Activated naive CD4-positive, alpha-beta T cell treated with anti-CD3 and anti-CD28 coated beads, Interleukin-2, amount 10 ng/mL, durations not matched to agents 7 days and 5 days (primary cell): ENCODE measurements at regions not wholly inside any gene's neighbourhood (a gene's known extent, or its start where the extent isn't known, plus 50 kb on each side); places are given as distances from the start of the nearest gene placed in this dataset.

Experiments used
- CTCF ChIA-PET: fragments of 350-600 bp; sonication (Branson Sonifier 250); formaldehyde crosslinking; loops from one replicate; lab custom pipeline; 2021; ENCODE audit warnings: antibody characterized with exemption; lab: Charles Lee
- DNase-seq: peaks from one replicate; pipeline ENCODE4 v3.0.0-alpha.2; 2020
- H3K27ac Mint-ChIP-seq: one replicate; pipeline ENCODE4 v1.8.0; 2021; ENCODE audit warnings: mild to moderate bottlenecking, moderate library complexity, mixed read lengths
- H3K27me3 Mint-ChIP-seq: one replicate; pipeline ENCODE4 v1.8.0; 2021; ENCODE audit warnings: mild to moderate bottlenecking, mixed read lengths
- H3K36me3 Mint-ChIP-seq: one replicate; pipeline ENCODE4 v1.8.0; 2021; ENCODE audit warnings: mixed read lengths
- H3K4me1 Mint-ChIP-seq: one replicate; pipeline ENCODE4 v1.8.0; 2021; ENCODE audit warnings: mixed read lengths
- H3K4me3 Mint-ChIP-seq: one replicate; pipeline ENCODE4 v1.8.0; 2021; ENCODE audit warnings: mild to moderate bottlenecking, moderate library complexity, mixed read lengths
- H3K9me3 Mint-ChIP-seq: one replicate; pipeline ENCODE4 v1.8.0; 2021; ENCODE audit warnings: mixed read lengths

- CTCF ChIA-PET, result no interaction called here
- no peak for DNase-seq
- H3K36me3 Mint-ChIP-seq, result no peaks in the 10 kb centered on the region
- peaks cover 2% of the 10 kb centered on the region for H3K9me3 Mint-ChIP-seq
- H3K27ac Mint-ChIP-seq, result no peak overlapping the region
- no peaks in the 10 kb centered on the region for H3K4me1 Mint-ChIP-seq
- no peak overlapping the region for H3K4me3 Mint-ChIP-seq
- no peaks in the 10 kb centered on the region for H3K27me3 Mint-ChIP-seq
Observed at GRCh38 chr6:84453499-84453898, 226.1 kb upstream of the CEP162 start.

DNA sequence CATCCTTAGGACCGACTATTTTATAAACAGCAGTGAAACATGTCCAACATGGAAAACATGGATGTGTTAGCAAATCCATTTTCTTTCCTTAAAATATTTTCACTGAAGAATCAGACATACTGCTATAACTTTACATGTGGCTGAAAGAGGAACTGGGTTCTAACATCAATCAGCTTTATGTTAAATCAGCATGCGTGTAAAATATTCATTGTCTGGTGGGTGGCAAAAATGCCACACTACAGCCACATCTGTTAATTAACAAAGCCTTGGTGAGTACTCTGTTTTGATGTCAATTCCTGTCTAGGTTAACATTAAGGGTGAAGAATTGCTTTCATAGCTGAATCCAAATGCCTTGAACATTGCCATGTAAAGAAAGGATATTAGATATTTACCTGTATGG lies 222.6 kb upstream of the CEP162 start:
- Mint-ChIP-seq H3K4me1 (no peaks in the 10 kb centered on the region), H3K9me3 (peaks cover 2% of the 10 kb centered on the region), H3K27ac (no peak overlapping the region), H3K27me3 (no peaks in the 10 kb centered on the region), H3K4me3 (no peak overlapping the region), H3K36me3 (no peaks in the 10 kb centered on the region)
- DNase-seq, result no peak
- CTCF ChIA-PET, result no interaction called here

- CTCF ChIA-PET, result no interaction called here
- Mint-ChIP-seq H3K4me3 (no peak overlapping the region), H3K9me3 (peaks cover 2% of the 10 kb centered on the region), H3K36me3 (no peaks in the 10 kb centered on the region), H3K27ac (no peak overlapping the region), H3K27me3 (no peaks in the 10 kb centered on the region), H3K4me1 (no peaks in the 10 kb centered on the region)
- no peak for DNase-seq
Observed at GRCh38 chr6:84449220-84449619, 221.8 kb upstream of the CEP162 start.

DNA sequence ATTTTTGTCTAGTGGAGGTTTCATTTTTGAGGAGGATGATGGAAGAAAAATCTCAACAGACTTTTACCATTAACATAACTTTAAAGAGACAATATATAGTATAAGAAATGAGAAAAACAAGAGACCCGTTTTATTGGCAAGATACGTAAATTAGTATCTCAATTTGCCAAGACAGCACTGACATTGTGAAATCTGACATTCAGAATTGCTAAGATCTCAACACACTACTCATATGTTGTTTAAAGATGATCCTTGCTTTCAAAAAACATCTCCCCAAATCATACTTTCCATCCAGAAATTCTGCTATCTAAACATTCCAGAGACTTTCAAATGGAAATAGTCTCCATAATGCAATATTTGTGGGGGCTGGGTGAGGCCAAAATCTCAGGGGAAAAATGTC lies 220.9 kb upstream of the CEP162 start:
- no peaks in the 10 kb centered on the region for H3K27me3 Mint-ChIP-seq
- H3K4me3 Mint-ChIP-seq, result no peak overlapping the region
- DNase-seq, result no peak
- no peak overlapping the region for H3K27ac Mint-ChIP-seq
- H3K4me1 Mint-ChIP-seq, result no peaks in the 10 kb centered on the region
- no peaks in the 10 kb centered on the region for H3K36me3 Mint-ChIP-seq
- CTCF ChIA-PET, result no interaction called here
- H3K9me3 Mint-ChIP-seq, result peaks cover 2% of the 10 kb centered on the region

DNA sequence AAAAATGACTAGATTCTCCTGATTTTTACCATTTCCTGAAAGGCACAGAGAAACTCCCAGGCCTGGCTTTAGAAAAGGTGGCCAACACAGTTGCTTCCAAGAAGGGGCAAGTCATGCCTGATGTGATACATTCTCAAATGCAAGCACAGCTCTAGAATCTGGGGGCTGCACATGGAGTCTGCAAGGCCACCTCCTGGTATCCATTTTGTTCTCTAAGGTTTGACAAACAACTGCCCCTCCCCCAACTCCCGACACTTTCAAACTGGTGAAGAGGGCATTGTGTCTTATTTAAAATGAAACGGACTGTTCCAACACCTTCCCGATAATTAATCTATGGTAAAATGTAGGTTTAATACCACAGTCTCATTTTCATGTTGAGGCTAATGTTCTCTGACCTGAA lies 220.2 kb upstream of the CEP162 start:
- Mint-ChIP-seq H3K4me3 (no peak overlapping the region), H3K9me3 (peaks cover 2% of the 10 kb centered on the region), H3K4me1 (no peaks in the 10 kb centered on the region), H3K27me3 (no peaks in the 10 kb centered on the region), H3K27ac (no peak overlapping the region), H3K36me3 (no peaks in the 10 kb centered on the region)
- CTCF ChIA-PET, result no interaction called here
- no peak for DNase-seq

DNA sequence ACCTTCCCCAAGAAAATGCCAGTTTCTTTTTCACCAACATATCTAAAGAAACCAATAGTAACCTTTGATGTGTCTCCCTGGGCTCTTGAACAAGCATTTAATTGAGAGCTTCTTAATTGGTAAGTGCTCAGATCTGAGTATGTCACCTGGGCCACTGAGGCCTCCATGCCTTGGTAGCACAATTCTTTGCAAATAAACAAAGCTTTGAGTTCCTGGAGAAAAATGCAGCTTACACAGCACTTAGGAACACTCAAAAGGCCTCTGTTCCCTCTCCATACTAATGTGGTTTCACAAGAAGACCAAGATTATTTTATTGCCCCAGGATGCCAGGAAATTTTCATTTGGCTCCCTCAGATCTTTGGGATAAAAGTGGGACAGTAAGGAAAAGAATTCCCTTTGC lies 217.6 kb upstream of the CEP162 start:
- no peak for DNase-seq
- Mint-ChIP-seq H3K9me3 (no peaks in the 10 kb centered on the region), H3K36me3 (no peaks in the 10 kb centered on the region), H3K4me1 (no peaks in the 10 kb centered on the region), H3K27me3 (no peaks in the 10 kb centered on the region), H3K4me3 (no peak overlapping the region), H3K27ac (no peak overlapping the region)
- CTCF ChIA-PET, result no interaction called here

DNA sequence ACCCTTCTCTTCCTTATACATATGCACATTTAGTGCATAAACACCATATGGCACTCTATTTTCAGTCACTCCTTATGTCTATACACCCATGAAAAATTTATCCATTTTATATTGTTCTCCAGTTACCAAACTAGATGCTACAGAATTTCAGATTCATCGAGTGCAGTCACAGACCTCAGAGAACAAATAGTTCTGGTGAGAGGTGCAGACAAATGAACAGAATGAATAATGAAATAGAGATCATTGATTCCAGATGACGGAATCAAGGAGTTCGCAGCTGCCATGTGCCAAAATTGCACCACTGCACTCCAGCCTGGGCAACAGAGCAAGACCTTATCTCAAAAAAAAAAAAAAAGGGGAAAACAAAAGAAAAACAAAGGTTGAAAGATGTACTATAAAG lies 214.8 kb upstream of the CEP162 start:
- Mint-ChIP-seq H3K36me3 (no peaks in the 10 kb centered on the region), H3K9me3 (no peaks in the 10 kb centered on the region), H3K4me1 (no peaks in the 10 kb centered on the region), H3K27me3 (no peaks in the 10 kb centered on the region), H3K4me3 (no peak overlapping the region), H3K27ac (no peak overlapping the region)
- no peak for DNase-seq
- CTCF ChIA-PET, result no interaction called here

DNA sequence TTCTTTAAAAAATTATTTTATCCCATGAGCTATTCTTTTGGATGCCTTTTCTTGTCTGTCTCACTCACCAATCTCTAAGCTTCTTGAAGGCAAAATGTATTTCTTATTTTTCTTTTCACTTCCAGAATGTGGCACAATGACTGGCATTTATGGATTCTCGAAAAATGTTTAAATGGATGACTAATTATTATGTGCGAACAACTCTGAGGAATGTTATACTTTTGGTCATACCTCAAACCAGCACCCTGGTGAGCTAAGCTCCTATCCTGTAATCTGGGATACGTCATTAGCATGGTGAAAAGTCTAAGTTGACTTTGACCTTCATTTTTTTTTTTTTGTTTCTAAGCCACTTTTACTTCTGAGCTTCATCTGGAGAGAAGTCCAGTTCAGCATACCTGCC lies 214.0 kb upstream of the CEP162 start:
- Mint-ChIP-seq H3K4me1 (no peaks in the 10 kb centered on the region), H3K27me3 (no peaks in the 10 kb centered on the region), H3K9me3 (no peaks in the 10 kb centered on the region), H3K27ac (no peak overlapping the region), H3K36me3 (no peaks in the 10 kb centered on the region), H3K4me3 (no peak overlapping the region)
- DNase-seq, result no peak
- CTCF ChIA-PET, result no interaction called here

DNA sequence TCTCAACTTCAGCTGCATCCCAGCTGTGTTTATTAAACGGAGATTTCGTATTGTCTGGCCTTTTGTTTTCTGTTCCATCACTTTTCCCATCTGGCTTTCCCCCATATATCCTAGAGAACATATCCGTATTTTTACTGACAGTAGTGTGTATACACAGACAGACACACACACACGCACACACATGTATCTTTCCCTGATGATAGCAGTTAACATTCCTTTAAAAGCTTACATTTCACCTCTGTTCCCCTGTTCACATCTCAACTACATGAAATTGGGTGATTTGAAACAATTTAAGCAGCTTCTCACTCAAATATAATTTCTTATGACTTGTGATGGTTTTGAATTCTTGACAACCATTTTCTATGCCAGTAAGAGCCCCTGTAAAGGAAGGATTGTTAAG lies 207.1 kb upstream of the CEP162 start:
- Mint-ChIP-seq H3K27ac (no peak overlapping the region), H3K4me1 (no peaks in the 10 kb centered on the region), H3K27me3 (no peaks in the 10 kb centered on the region), H3K4me3 (no peak overlapping the region), H3K9me3 (no peaks in the 10 kb centered on the region), H3K36me3 (no peaks in the 10 kb centered on the region)
- CTCF ChIA-PET, result no interaction called here
- DNase-seq, result no peak

DNA sequence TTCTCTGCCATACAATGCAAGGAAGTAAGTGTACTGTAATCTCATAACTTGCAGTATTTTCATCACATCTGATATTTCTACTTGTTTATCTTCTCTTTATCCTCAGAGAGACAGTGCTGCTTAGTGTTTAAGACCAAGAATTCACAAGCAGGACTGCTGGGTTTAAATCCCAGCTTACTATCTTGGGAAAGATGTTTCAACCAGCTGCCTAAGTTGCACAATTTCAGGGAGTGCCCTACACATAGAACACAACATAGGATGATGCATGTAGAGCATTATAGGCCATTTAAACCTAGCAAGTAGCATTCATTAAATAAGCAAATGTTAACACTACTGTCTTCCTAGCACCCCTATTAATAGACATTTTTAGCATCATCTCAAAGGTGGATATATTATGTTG lies 205.2 kb upstream of the CEP162 start:
- H3K4me1 Mint-ChIP-seq, result no peaks in the 10 kb centered on the region
- no peaks in the 10 kb centered on the region for H3K9me3 Mint-ChIP-seq
- no peaks in the 10 kb centered on the region for H3K36me3 Mint-ChIP-seq
- no peak for DNase-seq
- no peak overlapping the region for H3K4me3 Mint-ChIP-seq
- no peak overlapping the region for H3K27ac Mint-ChIP-seq
- H3K27me3 Mint-ChIP-seq, result peaks cover under 1% of the 10 kb centered on the region
- CTCF ChIA-PET, result no interaction called here

- H3K4me3 Mint-ChIP-seq, result no peak overlapping the region
- no peaks in the 10 kb centered on the region for H3K36me3 Mint-ChIP-seq
- no peaks in the 10 kb centered on the region for H3K4me1 Mint-ChIP-seq
- peak; percentile 26 for DNase-seq
- no peaks in the 10 kb centered on the region for H3K9me3 Mint-ChIP-seq
- peaks cover 4% of the 10 kb centered on the region for H3K27me3 Mint-ChIP-seq
- no peak overlapping the region for H3K27ac Mint-ChIP-seq
- CTCF ChIA-PET, result interaction anchor here (1.4 kb wide), 1 partner anchor 895 kb away, joined by 4 read pairs; no protein-coding TSS in a partner anchor
Observed at GRCh38 chr6:84428300-84428907, 201.0 kb upstream of the CEP162 start.

DNA sequence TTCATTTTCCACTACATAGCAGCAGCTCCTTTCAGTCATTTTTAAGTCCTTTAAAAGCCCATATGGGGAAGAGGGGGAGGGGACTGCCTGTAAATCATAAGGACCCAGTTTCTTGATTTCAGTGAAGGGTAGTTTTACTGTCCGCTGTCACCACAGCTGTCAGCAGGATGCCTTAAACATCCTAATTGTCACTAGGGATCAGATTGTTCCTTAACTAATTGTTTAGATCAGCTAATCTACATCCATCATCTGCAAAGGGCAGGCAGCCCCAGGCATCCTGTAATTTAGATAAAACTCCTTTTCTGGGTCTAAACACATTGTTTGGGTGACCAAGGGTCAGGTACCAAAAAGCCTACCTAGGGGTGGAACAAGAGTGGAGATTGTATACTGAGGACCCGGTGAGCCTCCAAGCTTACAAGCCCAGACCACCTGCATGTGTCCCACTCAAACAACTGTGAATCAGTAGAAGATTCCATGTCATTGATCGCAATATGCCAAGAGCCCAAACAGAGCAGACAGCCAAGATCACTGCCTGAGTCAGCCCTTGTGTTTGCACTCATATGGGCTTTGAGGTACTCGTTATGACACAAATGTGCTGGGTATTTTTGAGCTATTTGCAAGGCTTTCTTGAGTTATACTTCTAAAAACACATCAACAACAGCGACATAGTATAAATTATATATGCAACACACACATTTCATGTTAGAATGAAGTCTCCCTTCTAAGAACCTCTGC lies 198.7 kb upstream of the CEP162 start:
- Mint-ChIP-seq H3K4me3 (no peak overlapping the region), H3K9me3 (no peaks in the 10 kb centered on the region), H3K27ac (no peak overlapping the region)

GRCh38 chr6:84424956-84425355 lies 197.5 kb upstream of the CEP162 start:
- H3K4me1 Mint-ChIP-seq, result no peaks in the 10 kb centered on the region
- no peak overlapping the region for H3K27ac Mint-ChIP-seq
- DNase-seq, result no peak
- H3K27me3 Mint-ChIP-seq, result peaks cover 4% of the 10 kb centered on the region
- H3K4me3 Mint-ChIP-seq, result no peak overlapping the region
- no peaks in the 10 kb centered on the region for H3K9me3 Mint-ChIP-seq
- H3K36me3 Mint-ChIP-seq, result no peaks in the 10 kb centered on the region
- CTCF ChIA-PET, result no interaction called here

More for the DNA sequence above, 198.7 kb upstream of the CEP162 start:
- CTCF ChIA-PET, result interaction anchor here (1.0 to 1.4 kb wide), 2 partner anchors 349 to 897 kb away, joined by 3 read pairs; no protein-coding TSS in a partner anchor
- no peak for DNase-seq
- H3K36me3 Mint-ChIP-seq, result no peaks in the 10 kb centered on the region
- H3K4me1 Mint-ChIP-seq, result no peaks in the 10 kb centered on the region
- H3K27me3 Mint-ChIP-seq, result peaks cover 4% of the 10 kb centered on the region

DNA sequence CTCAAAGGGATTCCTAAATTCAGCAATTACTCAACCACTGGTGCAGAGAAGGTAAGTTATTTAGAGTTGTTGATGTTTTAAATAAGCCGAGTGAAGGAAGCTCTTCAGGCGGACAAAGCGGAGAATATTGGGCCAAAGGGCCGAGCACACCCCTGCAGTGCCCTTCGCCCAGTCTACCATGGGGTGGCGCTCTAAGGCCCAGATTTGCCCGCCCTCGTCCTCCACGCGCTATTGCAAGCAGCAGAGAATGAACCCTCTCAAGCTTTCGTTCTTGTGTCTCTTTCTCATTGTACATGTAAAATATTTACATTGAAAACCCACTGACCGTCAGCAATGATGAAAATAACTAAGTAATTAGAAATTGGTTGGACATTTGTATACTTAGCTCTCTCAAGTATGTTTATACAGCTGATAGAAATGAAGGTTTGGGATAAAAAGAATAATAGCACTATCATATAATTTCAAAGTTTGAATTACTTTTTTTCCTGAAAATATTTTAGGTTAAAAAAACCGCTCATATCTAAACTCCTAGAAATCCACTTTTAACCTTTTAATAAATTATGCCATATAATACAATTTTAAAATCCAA lies 195.0 kb upstream of the CEP162 start:
- H3K9me3 Mint-ChIP-seq, result no peaks in the 10 kb centered on the region
- H3K4me3 Mint-ChIP-seq, result no peak overlapping the region
- H3K4me1 Mint-ChIP-seq, result no peaks in the 10 kb centered on the region
- peaks cover 2% of the 10 kb centered on the region for H3K27me3 Mint-ChIP-seq
- H3K27ac Mint-ChIP-seq, result no peak overlapping the region
- CTCF ChIA-PET, result interaction anchor here (0.7 kb wide), 1 partner anchor 23 kb away, joined by 3 read pairs; no protein-coding TSS in a partner anchor
- peak; percentile 20 for DNase-seq
- H3K36me3 Mint-ChIP-seq, result no peaks in the 10 kb centered on the region

DNA sequence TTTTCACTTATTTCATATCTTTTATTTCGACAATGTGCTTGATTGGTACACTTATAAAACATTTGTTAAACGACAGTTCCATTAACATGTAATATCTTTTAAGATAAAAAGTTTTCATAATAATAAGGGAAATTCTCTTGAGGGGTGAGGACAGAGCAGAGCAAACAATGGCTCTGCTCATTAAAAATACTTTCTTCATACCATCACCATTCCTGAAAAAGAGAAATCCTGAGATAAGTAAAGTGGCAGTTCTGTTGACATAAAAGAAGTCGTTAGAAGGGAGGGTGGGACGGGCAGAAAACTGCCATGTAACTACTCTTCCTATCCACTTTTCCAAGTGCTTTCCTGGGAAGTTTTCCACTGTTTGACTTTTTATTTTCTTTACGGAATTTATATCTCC lies 193.6 kb upstream of the CEP162 start:
- H3K27me3 Mint-ChIP-seq, result no peaks in the 10 kb centered on the region
- no peak for DNase-seq
- no peak overlapping the region for H3K27ac Mint-ChIP-seq
- no peaks in the 10 kb centered on the region for H3K4me1 Mint-ChIP-seq
- CTCF ChIA-PET, result no interaction called here
- H3K9me3 Mint-ChIP-seq, result no peaks in the 10 kb centered on the region
- no peaks in the 10 kb centered on the region for H3K36me3 Mint-ChIP-seq
- H3K4me3 Mint-ChIP-seq, result no peak overlapping the region
